Left cardiac atrium (tissue), 4 donors: ENCODE measurements at regions not wholly inside any gene's neighbourhood (a gene's known extent, or its start where the extent isn't known, plus 50 kb on each side); places are given as distances from the start of the nearest gene placed in this dataset.

ENCODE experiments used
- ATAC-seq, 2 donors: fragments of 200-7000 bp; cut with Tn5 transposase; one replicate each; pipeline ENCODE4 v1.9.1; 2020; ENCODE audit warnings: mild to moderate bottlenecking in 2 of 2, moderate library complexity in 2 of 2
- DNase-seq: peaks from one replicate; pipeline ENCODE4 v3.0.0-alpha.2; 2020
- intact Hi-C, 2 donors: fragments of 100-400 bp; cut with DNase I; formaldehyde crosslinking; loops; one replicate each; pipeline versions ENCODE4 v1.14.1 to v1.15.1; 2022 to 2023
- donor health status: DM: no; HTN: yes; CAD: no.
- donor health status: DM: no; HTN: yes; CAD: no; lungs with severe emphysema.
- donor health status: DM: yes; HTN: yes; CAD: no.
- donor health status: Dilated cardiomyopathy.

- ATAC-seq, result no peak
- intact Hi-C loops, result no loop called here
These were observed 201.6 kb upstream of the SKOR2 start for GRCh38 chr18:47453038-47453437.

DNA sequence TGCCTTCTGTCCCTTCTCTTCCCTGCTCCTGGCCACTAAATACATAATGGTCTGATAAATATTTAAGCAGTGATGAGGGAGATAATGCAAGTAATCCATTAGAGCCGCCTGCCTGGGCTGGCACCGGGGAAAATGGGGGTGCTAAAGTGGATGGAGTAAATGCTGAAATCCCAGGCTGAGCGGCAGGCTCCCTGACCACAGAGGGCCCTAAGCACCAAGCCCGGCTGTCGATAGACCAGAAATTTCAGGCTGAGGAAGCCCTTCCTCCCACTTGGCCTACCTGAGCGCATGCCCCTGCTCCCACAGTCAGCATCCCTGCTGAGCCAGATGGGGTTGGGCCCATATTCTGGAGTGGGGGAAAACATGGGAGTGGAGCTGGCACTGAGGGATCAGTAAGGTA, 197.5 kb upstream of the SKOR2 start:
- DNase-seq (no peak), ATAC-seq (no peak)
- intact Hi-C loops, result no loop called here

More at GRCh38 chr18:47453038-47453437, 201.6 kb upstream of the SKOR2 start:
- DNase-seq, result no peak

DNA sequence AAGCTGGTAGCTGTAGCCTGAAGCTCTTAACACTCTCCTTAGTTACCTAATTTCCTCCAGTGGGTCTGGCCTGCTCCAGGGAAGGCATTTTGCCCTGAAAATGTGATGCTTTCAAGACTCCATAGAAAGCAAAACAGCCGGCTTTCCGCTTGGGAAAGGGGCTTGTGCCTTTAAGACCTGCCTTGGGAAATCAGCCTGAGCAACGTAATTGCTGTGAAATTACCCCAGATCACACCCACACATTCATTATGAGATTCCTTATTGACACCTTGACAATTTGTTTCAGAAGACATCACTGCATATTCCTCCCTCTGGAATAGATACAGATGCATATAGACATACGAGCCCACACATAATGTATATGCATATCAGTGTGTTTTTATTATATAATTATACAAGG, 190.5 kb upstream of the SKOR2 start:
- ATAC-seq (no peak), DNase-seq (no peak)
- intact Hi-C loops, result no loop called here

DNA sequence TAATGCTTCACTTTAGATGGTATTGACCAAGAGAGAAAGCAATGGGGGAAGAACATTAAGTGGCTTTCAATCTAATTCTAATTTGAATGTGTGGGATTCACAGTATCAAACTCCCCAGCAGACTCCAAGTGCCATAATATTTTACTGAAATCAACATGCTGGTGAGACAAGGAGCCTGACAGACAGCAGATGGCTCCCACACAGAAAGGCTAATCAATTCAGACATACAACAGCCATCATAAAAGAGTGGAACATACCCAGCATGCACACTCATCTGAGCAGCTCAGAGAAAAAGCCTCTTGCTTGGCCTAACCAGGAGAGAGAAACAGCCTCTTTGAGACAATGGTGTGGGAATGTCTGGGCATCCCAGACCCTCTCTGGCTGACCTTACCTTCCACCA, 186.5 kb upstream of the SKOR2 start:
- intact Hi-C loops, result no loop called here
- DNase-seq (no peak), ATAC-seq (no peak)

GRCh38 chr18:47436871-47437270, 185.4 kb upstream of the SKOR2 start:
- ATAC-seq, result no peak
- intact Hi-C loops, result no loop called here
- DNase-seq, result no peak

- intact Hi-C loops, result no loop called here
- ATAC-seq (no peak), DNase-seq (no peak)
These were observed 182.8 kb upstream of the SKOR2 start for GRCh38 chr18:47434214-47434746.

DNA sequence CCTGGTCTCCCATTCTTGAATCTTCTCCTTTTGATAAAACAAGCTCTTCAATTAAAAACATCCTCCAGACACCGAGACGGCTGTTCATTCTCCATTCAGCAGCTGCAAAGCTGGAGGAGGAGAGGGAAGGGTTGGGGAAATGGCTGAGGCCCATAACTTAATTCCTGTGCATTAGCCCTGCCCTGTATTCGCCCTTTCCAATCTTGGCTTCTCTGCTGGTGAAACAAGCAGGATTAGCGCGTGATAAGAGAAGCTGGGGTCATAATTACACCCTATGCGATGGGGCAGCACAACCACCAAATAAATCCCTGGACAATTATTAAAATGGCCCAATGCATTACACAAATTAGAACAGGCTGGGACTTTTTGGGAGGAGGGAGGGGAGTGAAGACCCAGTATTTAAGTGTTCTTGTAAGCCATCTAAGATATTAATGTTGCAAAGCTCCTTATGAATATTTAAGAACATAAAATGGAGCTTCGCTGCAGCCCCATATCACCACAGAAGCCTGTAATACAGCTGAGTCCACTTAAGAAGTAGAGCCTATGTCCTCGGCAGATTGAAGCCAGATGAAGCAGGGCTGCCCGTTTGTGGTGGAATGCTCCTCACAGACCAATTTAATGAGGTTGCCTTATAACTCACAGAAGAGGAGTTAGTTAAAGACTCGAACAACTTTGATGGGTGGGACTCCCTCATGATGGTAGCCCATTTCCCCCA, 176.6 kb upstream of the SKOR2 start:
- intact Hi-C loops, result no loop called here
- DNase-seq (no peak), ATAC-seq (no peak)

DNA sequence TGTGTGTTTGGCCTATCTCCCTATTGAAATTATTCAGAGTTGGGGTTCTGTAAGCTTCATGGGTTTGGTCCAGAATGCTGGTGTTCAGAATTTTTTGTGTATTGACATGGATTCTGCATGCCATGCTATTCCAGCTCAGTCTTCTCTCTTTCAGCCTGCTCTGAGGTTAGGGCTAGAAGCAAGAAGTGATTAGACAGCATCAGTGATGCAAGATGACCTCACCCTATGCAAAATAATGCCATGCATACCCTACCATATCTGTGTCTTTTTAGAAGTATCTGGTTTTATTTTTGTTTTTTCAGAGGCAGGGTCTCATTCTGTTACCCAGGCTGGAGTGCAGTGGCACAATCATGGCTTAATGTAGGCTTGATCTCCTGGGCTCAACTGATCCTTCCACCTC, 175.6 kb upstream of the SKOR2 start:
- ATAC-seq, result no peak
- DNase-seq, result no peak
- intact Hi-C loops, result no loop called here

DNA sequence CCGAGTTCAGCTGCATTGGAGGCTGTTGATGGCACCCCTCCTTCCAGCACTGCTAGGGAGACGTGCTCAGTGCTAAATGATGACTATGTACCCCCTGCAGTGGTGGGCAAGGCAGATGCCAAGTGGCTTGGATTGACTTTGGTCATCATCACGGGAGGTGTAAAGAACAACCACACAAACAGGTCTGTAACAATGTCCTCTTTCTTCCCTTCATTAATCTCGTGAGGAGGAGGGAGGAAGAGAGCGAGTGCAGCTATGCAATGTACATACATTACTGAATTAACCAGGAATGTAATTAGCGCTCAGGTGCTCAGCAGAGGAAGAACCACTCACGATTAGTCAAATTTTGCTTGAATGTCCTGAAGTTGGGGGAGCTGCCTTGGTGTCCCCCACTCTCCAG, 173.9 kb upstream of the SKOR2 start:
- no peak for DNase-seq
- ATAC-seq, result no peak
- intact Hi-C loops, result no loop called here

DNA sequence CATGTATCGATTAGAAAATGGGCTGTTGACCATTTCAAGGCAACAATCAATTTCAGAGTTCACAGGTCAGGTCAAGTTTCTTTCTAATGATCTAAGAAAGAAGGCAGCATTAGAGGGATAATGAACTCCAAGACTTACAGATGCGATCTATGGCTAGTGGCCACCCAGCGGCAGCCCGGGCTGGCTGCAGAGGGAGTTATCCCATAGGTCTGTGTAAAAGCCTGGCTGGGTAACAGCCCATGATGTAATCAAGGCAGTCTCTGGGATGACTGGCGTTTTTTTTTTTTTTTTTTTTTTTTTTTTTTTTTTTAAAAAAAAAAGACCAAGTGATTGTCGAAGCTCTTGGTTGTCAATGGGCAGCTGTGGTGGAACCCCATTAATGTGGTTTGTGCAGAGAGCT, 171.1 kb upstream of the SKOR2 start:
- ATAC-seq (no peak), DNase-seq (no peak)
- intact Hi-C loops, result no loop called here

DNA sequence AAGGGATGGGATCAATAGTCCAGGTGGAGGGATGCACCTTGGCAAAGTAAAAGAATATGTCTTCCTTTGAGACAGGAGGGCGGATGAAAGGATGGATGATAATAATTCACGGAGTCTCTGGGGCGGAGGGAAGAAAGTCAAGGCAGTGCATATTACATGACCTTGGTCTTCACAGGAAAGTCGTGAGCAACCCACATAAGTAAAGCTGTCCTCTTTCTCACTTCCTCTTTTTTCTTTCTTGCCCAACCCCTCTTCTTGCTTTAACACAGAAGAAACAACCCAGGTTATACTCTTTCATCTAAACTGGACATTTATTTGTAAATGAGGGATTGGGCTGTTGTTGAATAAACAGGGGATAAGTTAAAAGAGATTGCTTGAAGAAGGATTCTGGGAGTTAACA, 168.7 kb upstream of the SKOR2 start:
- intact Hi-C loops, result no loop called here
- ATAC-seq (no peak), DNase-seq (no peak)

GRCh38 chr18:47418746-47419145, 167.3 kb upstream of the SKOR2 start:
- ATAC-seq (no peak), DNase-seq (no peak)
- intact Hi-C loops, result no loop called here

- ATAC-seq (no peak), DNase-seq (no peak)
- intact Hi-C loops, result no loop called here
These were observed 166.3 kb upstream of the SKOR2 start for GRCh38 chr18:47417807-47418206.

- intact Hi-C loops, result no loop called here
- ATAC-seq (no peak), DNase-seq (no peak)
These were observed 164.4 kb upstream of the SKOR2 start for GRCh38 chr18:47415881-47416280.

GRCh38 chr18:47413327-47413726, 161.9 kb upstream of the SKOR2 start:
- intact Hi-C loops, result loop anchor here in 1 of 2 donors (5.0 kb wide), 1 partner anchor 49 kb away; no protein-coding TSS in a partner anchor
- DNase-seq, result no peak
- peak in 1 of 2 donors; percentile 59 for ATAC-seq

GRCh38 chr18:47412924-47413323, 161.5 kb upstream of the SKOR2 start:
- DNase-seq (no peak), ATAC-seq (no peak)
- intact Hi-C loops, result loop anchor here in 1 of 2 donors (5.0 kb wide), 1 partner anchor 49 kb away; no protein-coding TSS in a partner anchor

DNA sequence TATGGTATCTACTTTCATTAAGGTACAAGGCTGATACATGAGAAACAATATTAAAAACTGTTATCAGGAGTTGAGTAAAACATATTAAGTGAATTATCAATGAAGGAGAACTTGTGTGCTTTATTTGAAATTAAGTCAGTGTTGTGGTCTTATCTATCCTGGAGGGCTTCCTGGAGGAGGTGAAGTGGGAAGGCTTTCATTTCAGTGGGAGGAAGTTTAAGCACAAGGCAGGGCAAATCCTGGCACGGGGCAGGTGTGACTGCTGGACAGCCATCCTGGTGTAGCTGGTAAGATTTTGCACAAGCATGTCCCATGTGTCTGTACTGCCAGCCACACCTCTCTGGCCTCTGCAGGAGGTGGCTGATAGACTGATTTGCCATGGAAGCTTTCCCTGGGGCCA, 159.7 kb upstream of the SKOR2 start:
- no peak for ATAC-seq
- intact Hi-C loops, result loop anchor here in 1 of 2 donors (5.0 kb wide), 1 partner anchor 51 kb away; no protein-coding TSS in a partner anchor
- no peak for DNase-seq

GRCh38 chr18:47410139-47410538, 158.7 kb upstream of the SKOR2 start:
- no peak for DNase-seq
- intact Hi-C loops, result loop anchor here in 1 of 2 donors (5.0 kb wide), 1 partner anchor 52 kb away; no protein-coding TSS in a partner anchor
- no peak for ATAC-seq

GRCh38 chr18:47409519-47409918, 158.1 kb upstream of the SKOR2 start:
- intact Hi-C loops, result no loop called here
- ATAC-seq (no peak), DNase-seq (no peak)

GRCh38 chr18:47407736-47408135, 156.3 kb upstream of the SKOR2 start:
- no peak for DNase-seq
- intact Hi-C loops, result no loop called here
- ATAC-seq, result no peak

- intact Hi-C loops, result no loop called here
- ATAC-seq, result no peak
- DNase-seq, result no peak
These were observed 153.4 kb upstream of the SKOR2 start for GRCh38 chr18:47404845-47405244.
